ENCODE measurements at regions not wholly inside any gene's neighbourhood (a gene's known extent, or its start where the extent isn't known, plus 50 kb on each side); places are given as distances from the start of the nearest gene placed in this dataset.

DNA sequence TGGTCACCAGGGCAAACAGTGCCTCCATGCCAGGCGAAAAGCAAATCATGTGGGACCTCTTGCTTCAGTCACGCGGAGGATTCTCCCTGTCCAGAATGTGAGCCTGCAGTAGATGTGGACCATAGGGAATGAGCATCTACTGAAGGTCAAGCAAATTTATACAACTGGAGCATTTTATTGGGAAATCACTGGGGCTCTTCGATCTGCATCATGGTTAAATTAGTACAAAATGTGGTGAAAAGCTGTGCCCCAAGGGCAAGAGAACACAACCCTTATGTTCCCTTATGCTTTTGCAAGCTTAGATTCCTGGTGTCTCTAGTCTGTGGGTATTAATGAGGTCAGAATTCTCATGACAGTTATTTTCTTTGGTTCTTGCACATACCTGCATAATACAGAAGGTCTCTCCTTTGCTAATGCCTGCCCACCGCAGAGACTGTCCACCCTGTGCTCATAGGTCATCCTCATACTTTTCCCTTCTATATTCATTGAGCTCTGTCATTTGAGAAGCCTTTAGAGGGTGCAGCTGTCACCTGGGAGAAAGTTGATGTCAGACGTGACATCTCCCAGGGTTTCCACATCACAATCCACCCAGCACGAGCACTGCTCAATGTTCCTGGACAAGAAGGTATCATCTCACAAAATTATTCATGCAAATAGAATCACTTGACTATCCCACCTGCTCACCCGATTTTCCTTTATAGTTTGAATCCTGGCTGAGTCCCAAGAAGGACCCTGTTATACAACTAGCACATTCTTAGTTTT lies 111.7 kb downstream of the NXNL2 start:
- CTCF ChIA-PET: interaction anchor here (0.5 kb wide), 1 partner anchor 18 kb away, joined by 3 read pairs; no protein-coding TSS in a partner anchor
- DNase-seq (ENCODE audit: low read depth, low spot score): no peak
- Histone ChIP-seq H3K4me3 (ENCODE audit: low read depth, low read length) (no peak overlapping the region), H3K9me3 (ENCODE audit: control insufficient read depth, insufficient read depth, low read length) (peaks cover 4% of the 10 kb centered on the region; the same call in 1 of the 2 replicates), H3K27me3 (ENCODE audit: control insufficient read depth, insufficient read depth, low read length) (no peaks in the 10 kb centered on the region), H3K27ac (ENCODE audit: low read depth, low read length) (no peak overlapping the region)
- TF ChIP-seq, protein P1, sequence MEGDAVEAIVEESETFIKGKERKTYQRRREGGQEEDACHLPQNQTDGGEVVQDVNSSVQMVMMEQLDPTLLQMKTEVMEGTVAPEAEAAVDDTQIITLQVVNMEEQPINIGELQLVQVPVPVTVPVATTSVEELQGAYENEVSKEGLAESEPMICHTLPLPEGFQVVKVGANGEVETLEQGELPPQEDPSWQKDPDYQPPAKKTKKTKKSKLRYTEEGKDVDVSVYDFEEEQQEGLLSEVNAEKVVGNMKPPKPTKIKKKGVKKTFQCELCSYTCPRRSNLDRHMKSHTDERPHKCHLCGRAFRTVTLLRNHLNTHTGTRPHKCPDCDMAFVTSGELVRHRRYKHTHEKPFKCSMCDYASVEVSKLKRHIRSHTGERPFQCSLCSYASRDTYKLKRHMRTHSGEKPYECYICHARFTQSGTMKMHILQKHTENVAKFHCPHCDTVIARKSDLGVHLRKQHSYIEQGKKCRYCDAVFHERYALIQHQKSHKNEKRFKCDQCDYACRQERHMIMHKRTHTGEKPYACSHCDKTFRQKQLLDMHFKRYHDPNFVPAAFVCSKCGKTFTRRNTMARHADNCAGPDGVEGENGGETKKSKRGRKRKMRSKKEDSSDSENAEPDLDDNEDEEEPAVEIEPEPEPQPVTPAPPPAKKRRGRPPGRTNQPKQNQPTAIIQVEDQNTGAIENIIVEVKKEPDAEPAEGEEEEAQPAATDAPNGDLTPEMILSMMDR (IDR thresholded peaks at IDR 0.05; ENCODE audit: low read depth, low read length): no peak
- POLR2A ChIA-PET: no interaction called here

DNA sequence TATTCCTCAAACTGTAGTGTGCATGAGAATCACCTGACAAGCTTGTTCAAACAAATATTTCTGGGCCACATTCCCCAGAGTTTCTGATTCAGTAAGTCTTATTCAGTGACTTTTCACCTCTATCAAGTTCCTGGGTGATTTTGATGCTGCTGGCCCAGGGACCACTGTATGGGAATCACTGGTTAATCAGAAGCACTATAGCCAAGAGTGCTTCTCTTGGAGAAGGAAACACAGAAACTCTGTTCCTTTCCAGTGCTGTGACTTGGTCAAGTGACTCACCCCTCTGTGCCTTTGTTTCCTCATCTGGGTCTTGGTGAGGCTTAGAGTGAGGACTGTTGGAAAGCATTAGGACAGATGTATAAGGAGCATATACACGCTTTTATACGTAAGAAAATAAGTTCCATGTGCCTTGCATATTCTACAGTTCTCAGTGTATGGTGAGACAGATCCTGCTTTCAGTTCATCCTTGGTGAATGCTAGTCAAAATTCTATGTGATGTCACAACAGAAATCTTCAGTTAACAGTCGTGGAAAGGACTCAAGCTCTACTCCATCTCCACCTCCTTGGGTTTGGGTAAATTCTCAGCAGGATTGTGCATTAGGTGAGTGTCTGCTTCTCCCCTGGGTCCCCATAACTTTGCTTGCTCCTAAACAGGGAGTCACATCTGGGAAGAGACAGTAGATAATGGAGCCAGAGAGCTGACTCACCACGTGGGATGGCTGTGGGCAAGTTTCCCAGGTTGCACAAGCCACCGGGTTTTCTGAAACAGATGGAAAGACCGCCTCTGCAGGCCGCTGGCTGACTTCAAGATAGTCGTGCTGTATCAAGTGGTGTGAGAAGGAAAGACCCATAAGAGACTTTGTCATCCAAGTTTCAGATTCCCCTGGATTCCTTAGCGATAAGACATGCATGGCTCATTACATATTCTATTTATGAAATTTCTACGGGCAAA lies 117.0 kb downstream of the NXNL2 start:
- Histone ChIP-seq H3K4me3 (ENCODE audit: low read depth, low read length) (peak overlapping the region; percentile 37), H3K9me3 (ENCODE audit: control insufficient read depth, insufficient read depth, low read length) (no peaks in the 10 kb centered on the region), H3K27me3 (ENCODE audit: control insufficient read depth, insufficient read depth, low read length) (no peaks in the 10 kb centered on the region), H3K27ac (ENCODE audit: low read depth, low read length) (peak overlapping the region; percentile 91)
- DNase-seq (ENCODE audit: low read depth, low spot score): peak; percentile 94
- TF ChIP-seq, protein P1 (IDR thresholded peaks at IDR 0.05; ENCODE audit: low read depth, low read length): peak; percentile 55
- ChIA-PET POLR2A (interaction anchor here (1.1 kb wide), 1 partner anchor 117 kb away, joined by 3 read pairs; the partner anchor contains the start of gene NXNL2), CTCF (interaction anchor here (0.7 to 1.4 kb wide), 3 partner anchors 342 to 628 kb away, joined by 3 to 4 read pairs (median 3); no protein-coding TSS in a partner anchor)

DNA sequence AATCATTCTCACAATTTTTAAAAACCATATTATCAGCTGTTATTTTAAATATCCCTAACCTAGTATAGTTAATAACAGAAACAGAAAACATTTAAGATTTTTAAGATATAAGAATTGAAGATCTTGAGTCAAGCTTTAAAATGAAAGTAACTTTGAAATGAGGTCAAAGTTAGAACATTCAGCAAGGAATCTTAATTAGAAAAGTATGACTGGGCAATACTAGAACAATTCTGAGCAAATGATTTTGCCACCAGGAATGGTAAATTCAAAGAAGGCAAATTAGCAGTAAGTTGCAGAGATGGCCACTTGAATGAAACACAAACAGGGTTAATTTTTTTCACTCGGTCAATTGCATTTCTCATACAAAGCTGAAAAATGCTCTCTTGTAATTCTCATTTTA lies 117.9 kb downstream of the NXNL2 start:
- TF ChIP-seq, protein P1 (IDR thresholded peaks at IDR 0.05; ENCODE audit: low read depth, low read length): no peak
- peak overlapping the region; percentile 91 for H3K27ac ChIP-seq (ENCODE audit: low read depth, low read length)
- H3K9me3 ChIP-seq (ENCODE audit: control insufficient read depth, insufficient read depth, low read length): no peaks in the 10 kb centered on the region
- CTCF ChIA-PET: interaction anchor here (0.7 to 1.4 kb wide), 4 partner anchors 14 to 627 kb away, joined by 3 to 4 read pairs (median 3); no protein-coding TSS in a partner anchor
- DNase-seq (ENCODE audit: low read depth, low spot score): no peak
- H3K4me3 ChIP-seq (ENCODE audit: low read depth, low read length): no peak overlapping the region
- no peaks in the 10 kb centered on the region for H3K27me3 ChIP-seq (ENCODE audit: control insufficient read depth, insufficient read depth, low read length)
- POLR2A ChIA-PET: interaction anchor here (0.7 to 1.1 kb wide), 2 partner anchors 118 to 341 kb away, joined by 3 read pairs; partner anchors contain the start of gene NXNL2

DNA sequence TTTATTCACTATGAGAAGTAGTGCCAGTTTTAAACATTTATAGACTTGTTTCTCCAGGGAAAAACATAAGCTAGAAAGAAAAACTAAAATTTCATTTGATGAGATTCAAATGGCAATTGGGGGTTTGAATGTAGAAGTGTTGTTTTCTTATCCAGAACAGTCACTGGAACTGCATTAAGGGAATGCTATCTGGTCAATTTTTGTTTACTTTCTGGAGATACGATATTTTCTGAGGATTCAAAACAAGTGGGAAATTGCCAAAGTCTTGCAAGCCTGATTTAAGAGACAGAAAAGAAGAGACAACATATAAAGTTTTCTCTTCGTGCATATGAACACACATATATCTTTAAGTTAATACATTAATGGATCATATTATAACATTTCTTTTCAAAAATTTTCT lies 118.4 kb downstream of the NXNL2 start:
- ChIA-PET CTCF (interaction anchor here (1.1 to 1.4 kb wide), 3 partner anchors 14 to 341 kb away, joined by 3 read pairs; no protein-coding TSS in a partner anchor), POLR2A (interaction anchor here (0.7 to 1.1 kb wide), 2 partner anchors 118 to 340 kb away, joined by 3 read pairs; partner anchors contain the start of gene NXNL2)
- Histone ChIP-seq H3K27ac (ENCODE audit: low read depth, low read length) (no peak overlapping the region), H3K4me3 (ENCODE audit: low read depth, low read length) (no peak overlapping the region), H3K27me3 (ENCODE audit: control insufficient read depth, insufficient read depth, low read length) (no peaks in the 10 kb centered on the region), H3K9me3 (ENCODE audit: control insufficient read depth, insufficient read depth, low read length) (no peaks in the 10 kb centered on the region)
- TF ChIP-seq, protein P1 (IDR thresholded peaks at IDR 0.05; ENCODE audit: low read depth, low read length): no peak
- DNase-seq (ENCODE audit: low read depth, low spot score): no peak
